ENCODE measurements at regions not wholly inside any gene's neighbourhood (a gene's known extent, or its start where the extent isn't known, plus 50 kb on each side); places are given as distances from the start of the nearest gene placed in this dataset.

DNA sequence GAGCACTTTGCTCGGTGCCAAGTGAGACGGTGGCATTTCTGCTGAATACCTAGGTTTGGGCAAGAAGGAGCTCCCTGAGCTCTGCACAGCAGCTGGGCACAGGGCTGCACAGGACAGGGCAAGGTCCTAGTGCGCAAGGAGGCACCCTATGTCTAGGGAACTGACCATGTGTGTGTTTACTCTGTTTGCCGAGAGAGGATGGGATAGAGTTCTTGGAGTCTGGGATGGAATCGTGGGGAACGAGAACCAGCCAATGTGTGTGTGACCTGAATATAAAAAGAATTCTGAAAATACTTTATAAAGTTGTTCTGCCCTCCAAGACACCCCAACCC lies 179.5 kb upstream of the NECTIN1 start:
- no peak for TF ChIP-seq SRSF7 (optimal IDR thresholded peaks at IDR 0.05; ENCODE audit: low read depth, low read length)
- TF ChIP-seq, protein P1, sequence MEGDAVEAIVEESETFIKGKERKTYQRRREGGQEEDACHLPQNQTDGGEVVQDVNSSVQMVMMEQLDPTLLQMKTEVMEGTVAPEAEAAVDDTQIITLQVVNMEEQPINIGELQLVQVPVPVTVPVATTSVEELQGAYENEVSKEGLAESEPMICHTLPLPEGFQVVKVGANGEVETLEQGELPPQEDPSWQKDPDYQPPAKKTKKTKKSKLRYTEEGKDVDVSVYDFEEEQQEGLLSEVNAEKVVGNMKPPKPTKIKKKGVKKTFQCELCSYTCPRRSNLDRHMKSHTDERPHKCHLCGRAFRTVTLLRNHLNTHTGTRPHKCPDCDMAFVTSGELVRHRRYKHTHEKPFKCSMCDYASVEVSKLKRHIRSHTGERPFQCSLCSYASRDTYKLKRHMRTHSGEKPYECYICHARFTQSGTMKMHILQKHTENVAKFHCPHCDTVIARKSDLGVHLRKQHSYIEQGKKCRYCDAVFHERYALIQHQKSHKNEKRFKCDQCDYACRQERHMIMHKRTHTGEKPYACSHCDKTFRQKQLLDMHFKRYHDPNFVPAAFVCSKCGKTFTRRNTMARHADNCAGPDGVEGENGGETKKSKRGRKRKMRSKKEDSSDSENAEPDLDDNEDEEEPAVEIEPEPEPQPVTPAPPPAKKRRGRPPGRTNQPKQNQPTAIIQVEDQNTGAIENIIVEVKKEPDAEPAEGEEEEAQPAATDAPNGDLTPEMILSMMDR (IDR thresholded peaks at IDR 0.05 in 2 of 3, conservative IDR thresholded peaks at IDR 0.05 in 1 of 3; ENCODE audit: insufficient read depth in 2 of 3, low read depth in 1 of 3, low read length in 3 of 3) = no peak
- TF ChIP-seq, protein P2, sequence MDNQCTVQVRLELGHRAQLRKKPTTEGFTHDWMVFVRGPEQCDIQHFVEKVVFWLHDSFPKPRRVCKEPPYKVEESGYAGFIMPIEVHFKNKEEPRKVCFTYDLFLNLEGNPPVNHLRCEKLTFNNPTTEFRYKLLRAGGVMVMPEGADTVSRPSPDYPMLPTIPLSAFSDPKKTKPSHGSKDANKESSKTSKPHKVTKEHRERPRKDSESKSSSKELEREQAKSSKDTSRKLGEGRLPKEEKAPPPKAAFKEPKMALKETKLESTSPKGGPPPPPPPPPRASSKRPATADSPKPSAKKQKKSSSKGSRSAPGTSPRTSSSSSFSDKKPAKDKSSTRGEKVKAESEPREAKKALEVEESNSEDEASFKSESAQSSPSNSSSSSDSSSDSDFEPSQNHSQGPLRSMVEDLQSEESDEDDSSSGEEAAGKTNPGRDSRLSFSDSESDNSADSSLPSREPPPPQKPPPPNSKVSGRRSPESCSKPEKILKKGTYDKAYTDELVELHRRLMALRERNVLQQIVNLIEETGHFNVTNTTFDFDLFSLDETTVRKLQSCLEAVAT (IDR thresholded peaks at IDR 0.05) = no peak
- TF ChIP-seq RCOR1 (IDR thresholded peaks at IDR 0.05; ENCODE audit: borderline replicate concordance in 1 of 2, low read depth in 2 of 2, low read length in 2 of 2) = no peak
- no peak for TF ChIP-seq CEBPG (CRISPR knock-in tag; IDR thresholded peaks at IDR 0.05)
- TF ChIP-seq CEBPG (tag; conservative IDR thresholded peaks at IDR 0.05 in 1 of 2, IDR thresholded peaks at IDR 0.05 in 1 of 2) = no peak
- TF ChIP-seq, protein P3, sequence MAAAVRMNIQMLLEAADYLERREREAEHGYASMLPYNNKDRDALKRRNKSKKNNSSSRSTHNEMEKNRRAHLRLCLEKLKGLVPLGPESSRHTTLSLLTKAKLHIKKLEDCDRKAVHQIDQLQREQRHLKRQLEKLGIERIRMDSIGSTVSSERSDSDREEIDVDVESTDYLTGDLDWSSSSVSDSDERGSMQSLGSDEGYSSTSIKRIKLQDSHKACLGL (CRISPR knock-in tag; IDR thresholded peaks at IDR 0.05; ENCODE audit: borderline replicate concordance, poor library complexity, severe bottlenecking) = no peak
- no peak for TF ChIP-seq POLR2A (conservative IDR thresholded peaks at IDR 0.05)
- TF ChIP-seq, protein P4, sequence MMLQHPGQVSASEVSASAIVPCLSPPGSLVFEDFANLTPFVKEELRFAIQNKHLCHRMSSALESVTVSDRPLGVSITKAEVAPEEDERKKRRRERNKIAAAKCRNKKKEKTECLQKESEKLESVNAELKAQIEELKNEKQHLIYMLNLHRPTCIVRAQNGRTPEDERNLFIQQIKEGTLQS (IDR thresholded peaks at IDR 0.05) = no peak
- TF ChIP-seq, protein P4 (CRISPR knock-in tag; conservative IDR thresholded peaks at IDR 0.05) = no peak
- TF ChIP-seq POLR2AphosphoS5 (IDR thresholded peaks at IDR 0.05; ENCODE audit: control insufficient read depth, insufficient read depth, low read depth, low read length) = no peak
- TF ChIP-seq NCOA2 (IDR thresholded peaks at IDR 0.05; ENCODE audit: partially characterized antibody in 2 of 2) = no peak
- TF ChIP-seq HDAC8 (tag; IDR thresholded peaks at IDR 0.05) = no peak
- TF ChIP-seq MAZ (CRISPR knock-in tag; conservative IDR thresholded peaks at IDR 0.05 in 1 of 2, IDR thresholded peaks at IDR 0.05 in 1 of 2) = no peak

Data from K562 (cell line).